NB4 (cell line): ENCODE measurements at regions not wholly inside any gene's neighbourhood (a gene's known extent, or its start where the extent isn't known, plus 50 kb on each side); places are given as distances from the start of the nearest gene placed in this dataset.
"Not testable (repeated sequence)": the region's sequence is repeated elsewhere in the genome, so short reads cannot be mapped to it uniquely, and the experiment has no call there.

Experiments
- DNase-seq: peaks from one replicate; pipeline ENCODE4 v3.0.0; 2010; ENCODE audit warnings: low read depth
- H3K4me3 ChIP-seq: one replicate; pipeline ENCODE4 v1.5.1; 2011; ENCODE audit warnings: mild to moderate bottlenecking, low read depth, low read length, moderate library complexity
- CTCF ChIP-seq: IDR thresholded peaks from one replicate; pipeline ENCODE4 v1.5.1; 2012; ENCODE audit warnings: low read depth, low read length
- MAX ChIP-seq: IDR thresholded peaks from 2 replicates; pipeline ENCODE4 v1.6.1; 2011; ENCODE audit warnings: low read depth, low read length
- MYC ChIP-seq: IDR thresholded peaks from 2 replicates; pipeline ENCODE4 v1.6.1; 2011; ENCODE audit warnings: low read depth, low read length
- POLR2A ChIP-seq: IDR thresholded peaks from 2 replicates; pipeline ENCODE4 v1.6.1; 2011; ENCODE audit warnings: mild to moderate bottlenecking; ENCODE audit not compliant: insufficient read length; ENCODE audit errors: extremely low read depth

GRCh38 chrX:144127570-144128169 is 243.8 kb downstream of the UBE2NL start:
- not testable (repeated sequence) for H3K4me3 ChIP-seq, DNase-seq

DNA sequence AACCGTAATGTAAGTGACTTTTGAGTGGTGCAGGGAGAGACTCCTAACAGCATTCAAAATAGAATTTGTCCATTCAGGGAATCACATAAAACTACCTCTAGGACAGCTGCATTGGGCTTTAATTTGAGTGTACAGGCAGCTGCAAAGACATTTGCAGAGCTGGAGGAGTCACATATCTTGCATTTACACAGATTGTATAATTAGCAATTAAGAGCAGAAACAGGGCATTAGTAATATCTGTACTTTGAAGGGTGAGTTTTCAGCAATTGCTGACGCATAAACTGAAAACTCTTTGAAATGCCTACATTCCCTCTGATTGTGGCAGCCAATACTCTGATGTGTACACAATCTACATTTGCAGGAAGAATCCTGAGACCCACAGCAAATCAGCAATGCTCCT is 245.6 kb downstream of the UBE2NL start:
- H3K4me3 ChIP-seq, result not testable (repeated sequence)

GRCh38 chrX:144130507-144130906 is 246.6 kb downstream of the UBE2NL start:
- not testable (repeated sequence) for H3K4me3 ChIP-seq, DNase-seq

More for the DNA sequence above, 245.6 kb downstream of the UBE2NL start:
- not testable (repeated sequence) for DNase-seq

DNA sequence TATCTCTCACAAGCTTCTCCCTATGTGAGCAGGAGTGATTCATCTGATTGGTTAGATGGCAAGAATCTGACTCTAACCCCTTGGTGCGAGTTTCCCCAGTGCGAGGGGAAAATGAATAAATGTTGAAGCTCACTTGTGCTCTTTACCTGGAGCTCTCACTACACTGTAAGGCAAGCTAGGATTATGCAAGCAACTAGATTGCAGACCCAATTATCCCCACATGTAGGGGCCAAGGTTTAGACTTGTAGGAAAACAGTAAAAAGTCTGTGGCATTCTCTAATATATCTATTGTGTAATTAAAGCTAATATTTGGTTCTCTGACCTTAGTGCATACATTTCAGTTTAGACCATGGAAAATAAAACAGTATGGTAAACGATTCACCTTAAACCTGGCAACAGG is 247.2 kb downstream of the UBE2NL start:
- H3K4me3 ChIP-seq, DNase-seq: not testable (repeated sequence)

DNA sequence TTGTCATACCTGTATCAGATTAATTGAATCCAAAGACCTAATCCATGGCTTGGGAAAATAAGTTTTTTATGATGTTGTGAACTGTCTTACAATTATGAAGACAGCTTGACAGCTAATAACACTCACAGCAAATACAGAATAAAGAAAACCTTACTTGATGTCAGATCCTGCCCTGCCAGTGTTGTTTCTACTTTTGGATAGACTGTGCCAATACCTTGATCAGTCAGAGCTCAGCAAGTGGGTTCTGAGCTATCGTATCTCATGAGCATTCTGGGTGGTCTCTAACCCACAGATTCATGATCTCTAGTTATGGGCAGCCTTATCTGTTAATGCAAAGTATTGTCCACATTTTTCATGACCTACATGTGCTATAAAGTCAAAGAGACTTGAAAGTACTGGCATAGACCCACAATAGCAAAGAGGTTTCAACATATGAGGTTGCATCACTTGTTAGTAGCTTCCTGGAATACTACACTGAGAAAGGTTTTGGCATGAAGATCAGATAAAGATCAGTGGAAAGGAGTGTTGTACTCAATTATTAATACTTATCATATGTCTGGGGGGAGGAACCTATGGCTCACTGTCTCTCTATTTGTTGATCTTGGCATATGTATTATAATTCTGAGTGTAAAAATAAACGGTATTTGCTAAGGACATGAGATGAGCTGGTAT is 250.7 kb downstream of the UBE2NL start:
- DNase-seq, H3K4me3 ChIP-seq: not testable (repeated sequence)

DNA sequence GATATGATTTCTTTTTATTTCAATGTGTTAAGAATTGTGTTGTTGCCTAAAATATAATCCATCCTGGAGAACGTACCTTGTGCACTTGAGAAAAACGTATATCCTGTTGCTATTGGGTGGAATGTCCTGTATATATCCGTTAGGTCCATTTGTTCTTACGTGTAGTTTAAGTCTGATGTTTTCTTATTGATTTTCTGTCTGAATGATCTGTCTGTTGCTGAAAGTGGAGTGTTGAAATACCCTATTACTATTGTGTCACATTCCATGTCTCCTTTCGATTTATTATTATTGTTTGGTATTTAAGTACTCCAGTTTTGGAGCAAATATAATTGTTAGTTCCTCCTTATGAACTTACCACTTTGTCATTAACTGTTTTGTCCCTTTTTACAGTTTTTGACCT is 270.6 kb downstream of the UBE2NL start:
- not testable (repeated sequence) for H3K4me3 ChIP-seq, DNase-seq

DNA sequence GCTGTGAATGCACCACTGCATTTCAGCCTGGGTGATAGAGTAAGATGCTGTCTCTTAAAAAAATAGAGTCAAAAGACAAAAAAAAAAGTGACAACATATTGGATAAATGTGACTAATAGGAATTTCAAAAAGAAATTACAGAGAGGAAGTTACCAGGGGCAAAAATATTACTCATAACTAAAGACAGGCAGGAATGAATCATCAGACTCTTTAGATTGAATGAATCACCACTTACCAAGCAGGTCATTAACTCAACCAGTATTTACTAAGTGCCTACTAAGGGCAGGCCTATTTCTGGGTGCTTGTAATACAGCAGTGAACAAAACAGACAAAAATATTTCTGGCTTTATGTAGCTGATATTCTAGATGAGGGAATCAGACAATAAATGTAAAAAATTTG is 301.3 kb downstream of the UBE2NL start:
- not testable (repeated sequence) for H3K4me3 ChIP-seq, DNase-seq

DNA sequence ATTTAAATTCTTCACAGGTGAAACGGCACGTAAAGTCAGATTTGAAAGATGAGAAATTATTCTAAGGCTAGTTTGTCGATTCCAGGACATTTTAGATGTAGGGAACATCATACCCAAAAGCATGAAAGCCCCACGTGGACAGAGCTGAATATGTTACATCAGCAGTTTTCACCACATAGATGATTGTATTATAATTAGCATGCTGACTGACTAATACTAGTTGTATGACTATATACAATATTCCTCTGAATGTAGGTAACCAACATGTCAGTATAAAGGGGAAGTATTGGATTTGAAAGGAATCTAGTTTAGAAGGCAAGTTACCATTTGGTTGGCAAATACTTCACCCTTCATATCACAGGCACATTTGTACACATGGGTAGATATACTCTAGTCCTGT is 304.6 kb downstream of the UBE2NL start:
- H3K4me3 ChIP-seq, DNase-seq: not testable (repeated sequence)

- H3K4me3 ChIP-seq, DNase-seq: not testable (repeated sequence)
These were observed 313.2 kb downstream of the UBE2NL start for GRCh38 chrX:144197057-144197456.

DNA sequence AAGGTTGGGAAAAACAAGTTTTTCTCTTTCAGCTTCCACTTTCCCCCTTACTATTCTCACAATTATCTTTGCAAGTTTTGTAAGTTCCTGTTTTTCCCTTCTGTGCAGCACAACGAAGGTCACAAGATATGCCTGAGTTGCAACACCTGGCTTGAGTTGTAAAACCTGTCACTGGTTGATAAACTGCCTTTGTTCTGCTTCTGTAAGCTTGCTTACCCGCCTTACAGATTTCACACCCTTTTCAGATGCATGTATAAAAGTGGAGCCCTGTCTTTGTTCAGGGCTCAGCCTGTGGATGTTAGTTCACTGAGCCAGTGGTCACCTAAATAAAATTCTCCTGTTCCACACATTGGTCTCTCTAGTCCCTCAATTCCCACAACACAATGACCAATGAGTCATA is 318.9 kb downstream of the UBE2NL start:
- H3K4me3 ChIP-seq, DNase-seq: not testable (repeated sequence)

GRCh38 chrX:144208360-144209024 is 324.6 kb downstream of the UBE2NL start:
- not testable (repeated sequence) for H3K4me3 ChIP-seq, DNase-seq

GRCh38 chrX:144214651-144215050 is 330.8 kb downstream of the UBE2NL start:
- no peak for DNase-seq
- no peak overlapping the region for H3K4me3 ChIP-seq
- TF ChIP-seq POLR2A, result no peak
- no peak for TF ChIP-seq MYC
- TF ChIP-seq MAX, result no peak
- no peak for TF ChIP-seq CTCF

DNA sequence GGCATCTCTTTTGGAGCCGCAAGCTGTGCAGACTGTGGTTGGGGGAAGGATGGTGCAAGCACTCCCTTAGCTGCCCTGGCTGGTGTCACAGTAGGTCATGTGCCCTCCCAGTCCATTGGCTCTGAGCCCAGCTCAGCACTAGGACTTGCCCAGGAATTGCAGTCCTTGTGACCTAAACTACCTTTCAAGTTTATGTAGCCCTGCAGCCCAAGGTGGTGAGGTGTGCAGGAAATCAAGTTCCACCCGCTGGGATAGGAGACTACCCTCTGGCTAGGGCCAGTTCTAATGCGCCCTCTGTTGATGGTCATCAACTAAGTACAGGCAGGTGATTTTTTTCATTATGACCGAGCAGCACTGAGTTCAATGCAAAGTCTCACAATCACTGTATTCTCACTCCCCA is 335.2 kb downstream of the UBE2NL start:
- peak; percentile 9 for TF ChIP-seq CTCF
- no peak for TF ChIP-seq POLR2A
- no peak overlapping the region for H3K4me3 ChIP-seq
- peak; percentile 3 for DNase-seq

DNA sequence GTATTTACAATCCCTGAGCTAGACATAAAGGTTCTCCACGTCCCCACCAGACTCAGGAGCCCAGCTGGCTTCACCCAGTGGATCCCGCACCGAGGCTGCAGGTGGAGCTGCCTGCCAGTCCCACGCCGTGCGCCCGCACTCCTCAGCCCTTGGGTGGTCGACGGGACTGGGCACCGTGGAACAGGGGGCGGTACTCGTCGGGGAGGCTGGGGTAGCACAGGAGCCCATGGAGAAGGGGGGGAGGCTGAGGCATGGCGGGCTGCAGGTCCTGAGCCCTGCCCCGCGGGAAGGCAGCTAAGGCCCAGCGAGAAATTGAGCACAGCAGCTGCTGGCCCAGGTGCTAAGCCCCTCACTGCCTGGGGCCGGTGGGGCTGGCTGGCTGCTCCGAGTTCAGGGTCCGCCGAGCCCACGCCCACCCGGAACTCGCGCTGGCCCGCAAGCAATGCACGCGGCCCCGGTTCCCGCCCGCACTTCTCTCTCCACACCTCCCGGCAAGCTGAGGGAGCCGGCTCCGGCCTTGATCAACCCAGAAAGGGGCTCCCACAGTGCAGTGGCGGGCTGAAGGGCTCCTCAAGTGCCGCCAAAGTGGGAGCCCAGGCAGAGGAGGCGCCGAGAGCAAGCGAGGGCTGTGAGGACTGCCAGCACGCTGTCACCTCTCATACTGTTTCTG is 347.4 kb downstream of the UBE2NL start:
- DNase-seq, H3K4me3 ChIP-seq: not testable (repeated sequence)
